PC-3 (cell line): ENCODE measurements at regions not wholly inside any gene's neighbourhood (a gene's known extent, or its start where the extent isn't known, plus 50 kb on each side); places are given as distances from the start of the nearest gene placed in this dataset.

Experiments
- CTCF ChIP-seq: fragments of 300-600 bp; sonication (generic); conservative IDR thresholded peaks from 2 replicates; pipeline ENCODE4 v1.5.1; 2017; ENCODE audit warnings: antibody characterized with exemption, low read depth, mild to moderate bottlenecking, low read length
- EZH2 ChIP-seq: fragments of 300-600 bp; sonication (generic); IDR thresholded peaks from one replicate; pipeline ENCODE4 v1.6.1; 2017; ENCODE audit warnings: antibody characterized with exemption, mild to moderate bottlenecking, low read length; ENCODE audit not compliant: unreplicated experiment
- EZH2phosphoT487 ChIP-seq: fragments of 300-600 bp; sonication (generic); IDR thresholded peaks from 2 replicates; pipeline ENCODE4 v1.6.1; 2018; ENCODE audit warnings: mild to moderate bottlenecking, antibody characterized with exemption, low read length, borderline replicate concordance

- TF ChIP-seq CTCF (no peak), EZH2 (no peak), EZH2phosphoT487 (no peak)
Measured at GRCh38 chr10:8344756-8345155, 290.3 kb downstream of the GATA3 start.
